GM18505 (cell line): ENCODE measurements at regions not wholly inside any gene's neighbourhood (a gene's known extent, or its start where the extent isn't known, plus 50 kb on each side); places are given as distances from the start of the nearest gene placed in this dataset.

Source experiments
- ATAC-seq: cut with Tn5 transposase; IDR thresholded peaks from one replicate; pipeline ENCODE4 v1.9.1; 2021; ENCODE audit not compliant: unreplicated experiment
- POLR2A ChIP-seq: IDR thresholded peaks from 4 replicates; pipeline ENCODE4 v1.6.1; 2011; ENCODE audit warnings: borderline replicate concordance; ENCODE audit not compliant: insufficient read depth, insufficient read length; ENCODE audit errors: extremely low read depth

DNA sequence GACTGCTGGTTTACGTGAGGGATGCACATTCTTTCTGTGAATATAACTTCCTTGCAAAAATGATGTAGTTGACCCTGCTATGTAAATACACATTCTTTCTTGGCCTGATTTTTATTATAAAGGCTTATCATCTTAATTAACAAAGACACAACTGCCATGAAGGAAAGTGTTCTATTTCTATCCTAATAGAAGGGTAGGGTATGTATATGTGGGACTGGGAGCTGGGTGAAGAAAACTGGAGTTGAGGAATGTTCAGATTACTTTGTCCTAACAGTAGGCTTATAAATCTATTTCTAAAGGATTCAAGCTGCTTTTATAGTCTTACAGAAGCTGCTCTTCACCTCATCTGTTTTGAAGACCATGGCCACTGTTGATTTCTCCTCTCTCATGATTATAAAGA, 76.5 kb upstream of the RGS17 start:
- no peak for ATAC-seq
- TF ChIP-seq POLR2A, result no peak

DNA sequence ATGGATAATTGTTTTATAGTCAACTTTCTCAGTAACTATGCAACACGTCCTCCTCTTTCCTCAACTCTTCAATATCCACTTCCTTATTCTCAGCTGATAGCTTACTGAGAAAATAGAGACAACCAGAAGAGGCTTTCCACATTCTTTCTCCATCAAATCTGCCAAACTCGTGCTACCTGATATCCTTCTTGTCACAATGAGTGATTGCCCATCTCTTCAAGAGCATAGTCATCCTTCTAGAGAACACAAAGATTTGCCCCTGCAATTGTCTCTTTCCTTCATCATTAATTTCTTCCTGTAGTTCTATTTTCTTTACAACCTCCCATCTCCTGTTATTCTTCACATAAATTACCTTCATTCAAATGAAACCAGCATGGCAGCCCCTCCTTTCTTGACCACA, 75.9 kb upstream of the RGS17 start:
- ATAC-seq, result no peak
- TF ChIP-seq POLR2A, result no peak

DNA sequence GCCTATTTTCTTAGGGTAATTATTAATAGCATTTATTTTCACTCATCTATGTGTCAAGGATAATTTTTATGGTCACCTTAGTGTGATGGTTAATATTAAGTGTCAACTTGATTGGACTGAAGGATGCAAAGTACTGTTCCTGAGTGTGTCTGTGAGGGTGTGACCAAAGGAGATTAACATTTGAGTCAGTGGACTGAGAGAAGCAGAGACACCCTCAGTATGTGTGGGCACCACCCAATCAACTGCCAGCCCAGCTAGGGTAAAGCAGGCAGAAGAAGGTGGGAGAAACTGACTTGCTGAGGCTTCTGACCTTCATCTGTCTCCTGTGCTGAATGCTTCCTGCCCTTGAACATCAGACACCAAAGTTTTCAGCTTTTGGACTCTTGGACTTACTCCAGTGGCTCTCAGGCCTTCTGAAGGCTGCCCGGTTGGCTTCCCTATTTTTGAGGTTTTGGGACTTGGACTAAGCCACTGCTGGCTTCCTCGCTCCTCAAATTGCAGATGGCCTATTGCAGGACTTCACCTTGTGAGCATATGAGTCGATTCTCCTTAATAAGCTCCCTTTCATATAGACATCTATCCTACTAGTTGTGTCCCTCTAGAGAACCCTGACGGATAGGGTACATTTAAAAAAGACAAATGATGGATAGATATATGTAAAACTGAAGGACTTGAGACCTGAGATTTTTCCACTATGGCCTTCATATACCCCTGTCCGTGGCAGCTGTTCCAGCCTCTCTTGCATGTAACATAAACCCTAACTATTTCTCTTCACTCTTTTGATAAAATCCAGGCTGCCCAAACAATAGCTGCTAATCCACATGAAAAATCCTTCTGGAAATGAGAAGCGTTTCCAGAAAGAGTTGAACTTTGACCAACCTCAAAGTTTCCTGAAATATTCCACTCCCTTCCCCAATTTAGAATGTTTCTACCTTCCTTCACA, 62.1 kb upstream of the RGS17 start:
- TF ChIP-seq POLR2A, result no peak
- no peak for ATAC-seq

DNA sequence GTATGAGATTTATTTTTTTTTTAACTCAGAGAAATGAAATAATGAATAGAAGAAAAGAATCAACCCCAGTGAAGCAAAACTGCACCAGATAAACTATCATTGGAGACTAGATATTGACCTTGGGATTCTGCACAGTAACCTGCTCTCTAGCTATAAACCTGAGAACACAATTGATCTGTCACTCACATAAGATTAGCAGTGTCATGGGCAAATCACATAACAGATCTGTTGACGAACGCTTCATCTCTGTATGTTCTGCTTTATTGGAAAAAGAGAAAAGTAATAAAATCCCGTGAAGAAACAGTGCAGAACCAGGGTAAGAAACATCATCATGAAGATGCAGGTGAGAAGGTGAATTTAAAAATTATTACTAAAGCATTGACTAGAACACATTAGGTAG, 52.8 kb upstream of the RGS17 start:
- TF ChIP-seq POLR2A, result no peak
- ATAC-seq, result no peak
